ENCODE measurements at regions not wholly inside any gene's neighbourhood (a gene's known extent, or its start where the extent isn't known, plus 50 kb on each side); places are given as distances from the start of the nearest gene placed in this dataset.
"Not testable (repeated sequence)": the region's sequence is repeated elsewhere in the genome, so short reads cannot be mapped to it uniquely, and the experiment has no call there.

DNA sequence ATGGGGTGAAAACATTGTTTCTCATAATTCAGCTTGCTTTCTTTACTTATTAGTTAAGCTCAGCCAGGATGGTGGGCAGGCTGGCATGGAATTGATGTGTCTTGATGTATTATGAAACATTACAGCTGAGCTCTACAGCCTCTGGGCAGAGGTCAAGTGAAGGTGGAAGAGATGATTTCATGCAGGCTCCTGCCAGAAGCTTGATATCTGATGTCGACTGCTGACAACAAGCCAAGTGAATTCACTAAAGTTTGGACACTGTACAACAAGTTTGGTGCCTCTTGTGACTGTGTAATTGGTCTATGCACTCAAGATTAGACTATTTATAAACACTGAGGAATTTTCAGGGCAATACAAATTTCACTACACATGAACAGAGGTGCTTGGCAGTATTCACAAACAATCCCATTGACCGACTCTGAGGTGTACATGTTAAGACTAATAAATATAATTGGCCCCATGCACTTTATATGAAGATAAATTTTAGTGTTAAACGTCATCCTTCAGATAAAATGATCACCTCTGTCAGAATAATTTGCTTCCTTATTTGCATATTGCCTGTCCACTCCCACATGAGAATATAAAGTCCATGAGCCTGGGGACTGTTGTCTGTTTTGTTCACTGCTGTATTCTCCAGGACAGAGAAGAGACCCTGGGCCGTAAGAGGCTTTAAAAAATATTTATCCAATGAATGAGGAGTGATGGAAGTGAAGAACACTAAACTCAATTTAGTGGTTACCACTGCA lies 612.2 kb downstream of the IQCM start:
- DNase-seq: peak; percentile 58 to 77 (median 69)

DNA sequence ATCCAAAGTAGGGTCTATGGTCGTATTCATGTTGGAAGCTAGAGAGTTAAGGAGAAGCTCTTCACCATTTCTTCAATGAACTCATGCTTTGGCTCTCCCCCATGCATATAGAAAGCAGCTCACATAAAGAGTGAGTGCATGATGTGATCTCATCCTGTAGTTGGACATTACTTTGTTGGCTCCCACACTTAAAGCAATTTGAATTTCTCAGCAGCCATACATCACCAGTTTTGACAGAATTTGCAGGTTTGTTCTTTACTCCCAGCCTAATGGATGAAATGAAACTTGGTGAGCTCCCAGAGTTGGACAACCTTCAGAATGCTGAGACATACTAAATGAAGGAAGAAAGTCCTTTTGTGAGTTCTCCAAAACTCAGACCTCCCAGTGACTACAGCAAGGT lies 613.5 kb downstream of the IQCM start:
- peak; percentile 75 to 91 (median 88) for DNase-seq

DNA sequence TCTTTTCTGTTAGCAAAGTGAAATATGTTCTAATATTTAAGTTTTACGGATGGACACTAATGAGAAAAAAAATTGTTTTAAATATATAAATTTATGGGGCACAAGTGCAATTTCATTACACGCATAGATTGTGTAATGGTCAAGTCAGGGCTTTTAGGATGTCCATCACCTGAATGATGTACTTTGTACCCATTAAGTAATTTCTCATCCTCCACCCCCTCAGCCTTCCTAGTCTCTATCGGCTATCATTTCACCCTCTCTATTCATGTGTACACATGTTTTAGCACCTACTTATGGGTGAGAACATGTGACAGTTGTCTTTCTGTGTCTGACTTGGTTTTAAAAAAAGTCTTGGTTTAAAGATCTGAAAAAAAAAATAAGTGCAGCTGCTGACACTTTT lies 616.0 kb downstream of the IQCM start:
- no peak for DNase-seq

DNA sequence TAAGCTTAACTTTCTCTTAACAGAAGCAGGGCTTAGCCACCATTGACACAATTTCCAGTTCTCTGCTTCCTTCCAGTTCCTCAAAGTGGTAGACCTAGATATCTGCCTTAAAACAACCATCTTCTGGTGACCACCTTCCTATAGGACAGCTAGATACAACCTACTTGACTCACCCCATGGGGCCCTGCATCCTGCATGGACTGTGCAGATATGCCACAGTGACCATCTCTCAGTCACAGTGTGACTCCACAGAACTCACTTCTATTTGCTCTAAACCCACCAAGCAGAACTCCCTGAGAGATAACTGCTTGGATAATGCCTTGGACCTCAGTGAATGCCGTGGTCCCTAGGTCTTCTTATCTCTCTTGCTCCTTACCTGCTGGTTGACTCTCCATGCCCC lies 621.6 kb downstream of the IQCM start:
- no peak for DNase-seq

DNA sequence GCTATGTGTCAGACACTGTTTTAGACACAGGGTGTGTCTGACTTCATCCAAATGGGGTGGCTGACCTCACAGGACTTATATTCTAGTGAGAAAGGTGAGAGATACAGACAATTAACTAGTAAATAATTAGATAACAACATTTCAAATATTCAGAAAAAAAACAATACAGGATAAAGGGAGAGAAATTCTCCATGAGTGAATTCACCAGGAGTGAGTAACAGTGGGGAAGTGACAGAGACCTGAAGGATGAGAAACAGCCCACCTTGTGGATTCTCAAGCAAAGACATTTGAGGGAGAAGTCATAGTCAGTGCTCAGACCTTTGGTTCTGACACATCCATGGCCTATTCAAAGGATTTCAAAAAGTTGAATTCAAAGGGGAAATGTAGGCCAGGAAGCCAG lies 627.9 kb downstream of the IQCM start:
- DNase-seq: no peak

DNA sequence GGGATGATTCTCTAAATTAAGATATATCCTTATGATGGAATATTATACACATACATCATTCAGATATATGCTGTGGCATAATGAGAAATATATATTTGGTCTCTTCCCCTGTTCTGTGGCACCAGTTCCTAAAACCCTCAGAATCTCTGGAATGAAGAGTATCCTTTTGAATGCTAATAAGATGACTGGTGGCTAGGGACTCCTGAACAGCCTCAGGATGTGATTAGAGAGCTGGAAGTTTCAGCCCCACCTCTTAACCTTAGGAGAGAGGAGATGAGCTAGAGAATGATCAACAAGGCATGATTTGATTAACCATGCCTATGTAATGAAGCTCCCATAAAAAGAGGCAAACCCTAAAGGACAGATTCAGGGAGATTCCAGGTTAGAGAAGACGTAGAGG lies 632.0 kb downstream of the IQCM start:
- DNase-seq: no peak

DNA sequence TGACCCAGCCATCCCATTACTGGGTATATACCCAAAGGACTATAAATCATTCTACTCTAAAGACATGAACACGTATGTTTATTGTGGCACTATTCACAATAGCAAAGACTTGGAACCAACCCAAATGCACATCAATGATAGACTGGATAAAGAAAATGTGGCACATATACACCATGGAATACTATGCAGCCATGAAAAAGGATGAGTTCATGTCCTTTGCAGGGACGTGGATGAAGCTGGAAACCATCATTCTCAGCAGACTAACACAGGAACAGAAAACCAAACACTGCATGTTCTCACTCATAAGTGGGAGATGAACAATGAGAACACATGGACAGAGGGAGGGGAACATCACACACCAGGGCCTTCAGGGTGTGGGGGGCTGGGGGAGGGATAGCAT lies 634.2 kb downstream of the IQCM start:
- not testable (repeated sequence) for DNase-seq

DNA sequence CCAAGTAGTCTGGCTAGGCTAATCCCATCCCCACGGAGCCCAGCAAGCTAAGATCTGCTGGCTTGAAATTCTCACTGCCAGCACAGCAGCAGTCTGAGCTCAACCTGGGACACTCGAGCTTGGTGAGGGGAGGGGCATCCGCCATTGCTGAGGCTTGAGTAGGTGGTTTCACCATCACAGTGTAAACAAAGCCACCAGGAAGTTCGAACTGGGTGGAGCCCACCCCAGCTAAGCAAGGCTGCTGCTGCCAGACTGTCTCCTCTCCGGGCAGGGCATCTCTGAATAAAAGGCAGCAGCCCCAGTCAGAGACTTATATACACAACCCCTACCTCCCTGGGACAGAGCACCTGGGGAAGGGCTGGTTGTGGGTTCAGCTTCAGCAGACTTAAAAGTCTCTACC lies 639.6 kb downstream of the IQCM start:
- no peak for DNase-seq

DNA sequence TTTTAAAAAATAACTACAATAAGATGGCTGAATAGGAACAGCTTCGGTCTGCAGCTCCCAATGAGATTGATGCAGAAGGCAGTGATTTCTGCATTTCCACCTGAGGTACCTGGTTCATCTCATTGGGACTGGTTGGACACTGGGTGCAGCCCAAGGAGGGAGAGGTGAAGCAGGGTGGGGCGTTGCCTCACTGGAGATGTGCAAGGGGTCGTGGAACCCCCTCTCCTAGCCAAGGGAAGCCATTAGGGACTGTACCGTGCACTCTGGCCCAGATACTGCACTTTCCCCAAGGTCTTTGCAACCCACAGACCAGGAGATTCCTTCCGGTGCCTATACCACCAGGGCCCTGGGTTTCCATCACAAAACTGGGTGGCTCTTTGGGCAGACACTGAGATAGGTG lies 640.1 kb downstream of the IQCM start:
- no peak for DNase-seq

DNA sequence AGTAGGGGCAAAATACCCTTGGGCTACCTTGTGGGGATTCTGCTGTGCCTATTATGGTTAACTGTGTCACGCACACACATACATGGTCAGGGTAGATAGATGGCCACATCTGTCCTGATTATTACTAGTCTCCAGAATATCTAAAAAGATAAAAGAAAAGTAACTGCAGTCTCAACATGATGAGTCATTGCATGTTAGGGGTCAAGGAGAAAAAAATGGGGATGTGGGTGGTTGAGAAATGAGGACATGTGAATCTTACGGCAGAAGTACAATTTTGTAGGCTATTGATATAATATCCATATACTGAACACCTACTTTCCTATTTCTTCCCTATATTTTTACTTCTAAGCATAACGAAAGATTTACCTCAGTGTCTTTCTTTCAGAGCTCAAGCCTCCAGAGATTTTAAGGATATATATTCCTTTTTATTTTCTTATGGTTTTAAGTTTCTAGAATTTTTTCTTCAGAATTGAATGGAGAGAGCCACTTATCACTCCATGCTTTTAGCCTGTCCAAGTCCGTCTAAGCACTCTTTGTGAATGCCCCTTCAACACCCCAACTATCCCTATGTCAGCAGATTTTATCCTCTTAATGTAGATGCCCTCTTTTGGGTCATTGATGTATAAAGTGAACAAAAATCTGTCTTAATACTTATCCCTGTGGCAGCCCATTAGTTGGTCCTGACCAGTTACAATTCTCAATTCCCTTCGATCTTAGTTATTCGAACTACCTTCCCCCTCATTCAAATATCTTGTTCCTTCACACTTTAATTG lies 642.2 kb downstream of the IQCM start:
- DNase-seq: no peak

DNA sequence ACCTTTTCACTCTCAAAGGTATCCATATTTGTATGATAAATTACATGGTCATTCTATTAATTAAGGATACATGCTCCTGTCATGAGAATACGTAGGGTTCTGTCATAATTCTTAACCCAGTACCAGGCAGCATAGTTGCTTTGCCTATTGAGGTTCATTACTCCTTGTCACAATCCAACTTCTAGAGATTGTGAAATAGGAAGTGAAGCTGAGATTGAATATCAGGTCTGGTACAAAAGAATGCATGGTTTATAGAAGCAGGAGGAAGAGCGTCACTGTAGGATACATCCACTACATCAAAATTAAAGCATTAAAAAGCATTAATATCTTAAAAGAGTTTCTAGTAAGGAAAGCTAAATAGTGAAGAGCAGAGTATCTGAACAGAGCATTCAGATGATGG lies 647.0 kb downstream of the IQCM start:
- DNase-seq: no peak

DNA sequence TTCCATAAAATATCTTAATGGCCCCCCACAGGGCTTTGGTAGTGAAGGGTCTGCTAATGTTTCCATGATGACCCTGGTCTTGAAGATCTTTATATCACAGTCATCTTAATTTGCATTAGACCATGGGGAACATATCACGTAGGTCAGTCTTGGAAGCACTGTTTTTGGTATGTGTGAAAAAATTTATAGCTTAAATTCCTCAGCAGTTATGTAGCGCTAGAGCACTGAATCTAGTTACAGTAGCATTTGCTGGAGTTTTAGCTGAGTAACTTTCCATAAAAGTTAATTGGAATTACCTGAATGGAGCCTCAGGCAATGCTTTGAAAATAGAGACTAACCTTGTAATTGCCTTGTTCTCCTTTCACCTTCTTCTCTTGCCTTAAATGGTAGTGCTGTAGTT lies 648.8 kb downstream of the IQCM start:
- no peak for DNase-seq

DNA sequence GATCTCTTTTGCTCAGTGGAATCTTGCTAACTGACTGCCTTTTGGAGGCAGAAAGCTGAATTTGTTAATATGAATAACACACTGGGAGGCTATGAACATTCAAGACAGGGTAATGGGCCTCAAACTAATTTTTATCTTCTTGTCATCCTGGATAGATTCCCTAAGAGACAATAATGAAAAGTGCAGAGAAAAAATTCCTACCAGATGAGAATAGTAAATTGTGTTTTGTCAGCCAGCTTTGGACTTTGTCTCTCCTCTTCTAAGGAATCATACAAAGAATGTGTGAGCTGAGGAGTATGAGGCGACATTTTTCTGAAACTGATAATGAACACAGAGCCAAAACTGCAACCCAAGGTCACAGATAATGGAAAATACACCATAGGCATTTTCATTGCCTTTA lies 649.3 kb downstream of the IQCM start:
- no peak for DNase-seq

DNA sequence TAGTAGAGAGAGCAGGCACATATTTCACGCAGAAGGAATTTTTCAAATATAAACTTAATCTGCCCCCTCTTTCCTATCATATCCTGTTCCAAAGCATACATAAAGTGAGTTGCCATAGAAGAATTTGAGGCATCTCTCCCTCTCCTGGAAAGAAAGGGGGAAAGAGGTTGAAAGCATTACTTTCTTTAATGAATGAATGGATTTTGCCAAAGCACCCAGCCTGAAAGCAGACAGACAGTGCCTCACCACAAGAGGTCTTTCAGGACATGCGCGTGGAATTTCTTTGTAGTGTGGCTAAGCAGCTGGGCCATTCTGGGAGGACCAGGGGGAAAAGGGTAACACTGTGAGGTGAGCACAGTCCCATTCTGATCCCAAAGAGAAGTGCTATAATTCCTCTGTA lies 651.4 kb downstream of the IQCM start:
- DNase-seq: peak in 1 of 3 donors; percentile 79

DNA sequence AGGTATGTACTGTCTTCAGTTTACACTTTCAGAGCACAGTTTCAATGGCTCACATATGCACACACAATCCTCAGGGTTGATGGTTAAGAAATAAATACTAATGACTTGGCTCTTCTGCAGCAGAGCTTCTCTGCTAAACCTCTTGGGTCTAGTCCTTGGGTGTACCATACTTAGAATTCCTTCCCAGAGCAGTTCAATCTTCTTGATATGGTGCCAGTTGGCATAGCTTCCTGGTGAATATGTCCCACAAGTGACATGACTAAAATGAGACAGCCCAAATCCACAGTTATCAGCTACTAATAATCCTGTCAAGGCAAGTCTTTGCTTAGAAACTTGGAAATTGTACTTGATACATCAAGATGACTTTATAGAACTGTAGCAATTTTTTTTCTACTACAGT lies 654.4 kb downstream of the IQCM start:
- DNase-seq: peak; percentile 44 to 83 (median 50)

DNA sequence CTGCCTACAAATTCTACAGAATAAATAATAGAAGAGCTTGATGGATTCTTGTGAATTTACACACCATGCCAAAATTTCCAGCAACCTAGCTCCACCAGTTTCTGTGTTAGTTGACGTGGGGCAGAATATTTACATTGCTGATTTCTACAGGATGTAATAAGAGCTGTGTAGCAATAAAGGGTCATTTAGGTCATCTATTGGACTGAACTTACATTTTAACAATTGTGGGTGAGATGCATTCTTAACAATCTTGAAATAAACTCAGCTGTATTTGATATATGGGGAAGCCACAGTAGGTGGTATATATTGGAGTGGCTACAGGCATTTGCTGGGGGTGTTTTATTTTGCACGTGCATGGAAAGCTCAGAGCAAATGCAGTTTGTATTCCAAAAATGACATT lies 655.3 kb downstream of the IQCM start:
- DNase-seq: no peak

DNA sequence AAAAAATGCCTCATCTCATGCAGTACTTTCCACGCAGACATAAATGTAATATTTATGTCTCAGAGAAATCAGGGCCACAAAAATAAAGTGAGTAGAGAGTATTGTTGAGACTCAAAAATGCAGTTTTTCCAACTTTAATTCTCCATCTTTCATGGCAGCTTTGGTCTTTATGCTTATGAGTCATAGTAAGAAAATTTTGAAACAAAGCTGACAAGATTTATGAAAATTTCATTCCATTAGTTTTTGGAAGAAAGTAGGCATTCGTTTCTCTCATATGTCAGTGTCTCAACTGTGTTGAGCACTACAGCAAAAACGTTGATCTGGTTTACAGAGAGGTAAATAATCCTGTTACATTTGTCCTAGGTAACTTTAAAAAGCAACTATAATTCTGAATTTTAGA lies 656.8 kb downstream of the IQCM start:
- no peak for DNase-seq

DNA sequence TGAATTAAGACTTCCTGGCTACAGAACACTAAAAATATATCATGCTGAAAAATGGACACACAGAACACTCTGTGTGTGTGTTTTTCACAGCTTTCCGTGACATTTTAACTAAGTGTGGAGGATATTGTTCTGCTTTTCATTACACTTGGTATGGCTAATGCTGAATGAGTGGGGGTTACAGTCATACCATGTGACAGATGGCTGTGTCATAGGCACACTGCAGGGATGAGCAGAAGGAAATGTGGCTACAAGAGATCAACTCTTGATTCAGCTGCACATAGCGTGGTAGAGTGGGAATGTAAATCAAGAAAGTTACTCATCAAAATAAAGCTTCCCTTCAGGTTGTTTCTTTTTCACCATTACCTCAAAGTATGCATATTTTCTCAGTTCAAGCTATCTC lies 669.8 kb downstream of the IQCM start:
- DNase-seq: peak in 1 of 3 donors; percentile 58

DNA sequence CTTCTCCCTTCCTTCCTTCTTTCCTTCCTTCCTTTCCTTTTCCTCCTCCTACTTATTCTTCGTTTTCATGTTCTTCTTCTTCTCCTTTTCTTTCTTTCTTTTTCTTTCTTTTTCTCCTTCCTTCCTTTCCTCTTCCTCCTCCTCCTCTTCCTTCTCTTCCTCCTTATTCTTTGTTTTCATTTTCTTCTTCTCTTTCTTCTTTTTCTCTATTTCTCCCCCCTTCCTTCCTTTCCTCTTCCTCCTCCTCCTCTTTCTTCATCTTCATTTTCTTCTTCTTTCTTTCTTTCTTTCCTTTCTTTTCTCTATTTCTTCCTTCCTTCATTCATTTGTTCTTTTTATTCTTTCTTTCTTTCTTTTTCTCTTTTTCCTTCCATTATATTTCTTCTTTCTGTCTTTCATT lies 671.6 kb downstream of the IQCM start:
- DNase-seq: no peak

DNA sequence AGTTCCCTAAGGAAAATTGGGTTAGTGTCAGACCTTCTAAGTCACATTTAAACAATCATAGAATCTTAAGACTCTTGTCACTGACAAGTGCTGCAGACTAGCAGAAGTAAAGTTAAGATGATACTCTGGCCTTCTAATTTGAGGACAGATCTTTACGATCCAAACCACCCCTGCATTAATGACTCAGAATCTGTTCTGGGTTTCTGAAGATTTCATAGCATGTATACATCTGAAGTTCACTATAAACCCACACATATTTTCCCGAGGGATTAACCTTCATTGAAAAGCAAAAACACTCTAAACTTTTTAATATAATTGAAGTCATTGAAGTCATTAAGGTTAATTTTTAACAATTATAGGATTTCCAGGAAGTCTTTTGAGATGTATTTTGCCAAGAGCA lies 674.3 kb downstream of the IQCM start:
- DNase-seq: no peak

DNA sequence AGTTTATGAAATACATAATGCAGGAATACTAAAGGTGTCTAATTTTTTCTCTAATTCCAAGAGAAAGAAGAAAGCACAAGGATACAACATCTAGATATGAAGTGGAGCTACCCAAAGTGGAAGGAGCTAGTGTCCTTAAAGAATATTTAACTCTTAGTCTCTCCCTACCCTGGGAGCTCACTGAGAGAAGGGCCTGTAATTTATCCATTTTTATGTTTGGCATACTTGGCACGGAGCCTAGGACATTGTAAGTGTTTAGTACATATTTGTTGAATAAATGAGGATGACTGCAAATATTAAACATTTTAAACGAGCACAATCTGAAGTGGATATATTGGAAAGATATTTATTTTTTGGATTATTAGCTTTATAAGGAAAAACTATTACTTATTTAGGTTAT lies 674.8 kb downstream of the IQCM start:
- no peak for DNase-seq

DNA sequence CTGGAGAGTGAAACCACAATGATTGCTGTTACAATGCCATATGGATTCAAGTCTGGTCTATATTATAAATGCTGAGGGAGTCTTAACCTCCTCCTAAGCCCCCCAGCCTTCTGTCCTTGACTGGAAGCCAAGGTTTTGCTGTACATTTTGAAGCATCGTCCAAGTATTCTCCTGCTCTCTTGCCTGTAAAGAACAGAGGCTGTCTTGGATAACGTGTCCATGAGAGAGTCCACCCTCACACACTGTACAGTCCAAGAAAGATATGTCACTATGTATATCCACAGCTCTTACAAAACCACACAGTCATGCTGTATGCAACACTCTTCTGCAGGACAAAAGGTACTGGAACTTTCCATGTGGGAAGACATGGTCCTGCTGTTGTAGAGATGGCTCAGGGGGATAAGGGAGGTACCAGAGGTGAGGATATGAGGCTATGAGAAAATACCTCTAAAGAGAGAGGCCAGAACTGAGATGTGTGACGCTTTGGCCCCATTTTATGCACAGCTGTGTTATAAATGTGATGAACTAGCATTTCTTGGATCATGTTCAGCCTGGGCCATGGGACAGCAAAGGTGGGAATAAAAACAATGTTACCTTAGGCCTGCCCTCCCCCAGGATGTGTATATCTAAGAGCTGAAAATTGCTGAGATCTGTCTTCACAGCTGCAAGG lies 678.6 kb downstream of the IQCM start:
- peak; percentile 13 to 81 (median 28) for DNase-seq

DNA sequence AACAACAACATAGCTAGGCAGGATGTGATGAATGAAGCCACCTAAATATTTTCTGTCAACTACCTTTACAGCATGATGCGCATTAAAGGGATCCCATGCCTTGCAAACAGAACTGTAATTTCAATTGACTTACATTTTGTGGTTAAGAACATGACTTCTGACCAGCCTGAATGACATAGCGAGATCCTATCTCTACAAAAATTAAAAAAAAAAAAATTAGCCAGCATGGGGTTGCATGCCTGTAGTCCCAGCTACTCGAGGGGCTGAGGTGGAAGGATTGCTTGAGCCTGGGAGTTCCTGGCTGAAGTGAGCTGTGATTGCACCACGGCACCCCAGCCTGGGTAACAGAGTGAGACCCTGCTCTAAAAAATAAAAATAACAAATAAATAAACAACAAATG lies 680.6 kb downstream of the IQCM start:
- DNase-seq: no peak

All from muscle of back (tissue), 3 donors.